DND-41 (cell line): ENCODE measurements at regions not wholly inside any gene's neighbourhood (a gene's known extent, or its start where the extent isn't known, plus 50 kb on each side); places are given as distances from the start of the nearest gene placed in this dataset.

Experiments
- CTCF ChIP-seq: IDR thresholded peaks from 2 replicates; pipeline ENCODE4 v1.5.1; 2012; ENCODE audit warnings: borderline replicate concordance, low read length, moderate library complexity, mild to moderate bottlenecking; ENCODE audit not compliant: poor library complexity, severe bottlenecking; ENCODE audit errors: extremely low read depth
- EZH2 ChIP-seq: IDR thresholded peaks from 3 replicates; pipeline ENCODE4 v1.6.1; 2012; ENCODE audit warnings: borderline replicate concordance, low read depth, mild to moderate bottlenecking, moderate library complexity, low read length, inconsistent platforms; ENCODE audit not compliant: severe bottlenecking

- no peak for TF ChIP-seq CTCF
- no peak for TF ChIP-seq EZH2
Observed at GRCh38 chr5:103774721-103775120, 212.1 kb upstream of the NUDT12 start.
